ENCODE measurements at regions not wholly inside any gene's neighbourhood (a gene's known extent, or its start where the extent isn't known, plus 50 kb on each side); places are given as distances from the start of the nearest gene placed in this dataset.

- DNase-seq (ENCODE audit: insufficient read length, low spot score): no peak
- no peak for FAIRE-seq
- TF ChIP-seq, protein P1, sequence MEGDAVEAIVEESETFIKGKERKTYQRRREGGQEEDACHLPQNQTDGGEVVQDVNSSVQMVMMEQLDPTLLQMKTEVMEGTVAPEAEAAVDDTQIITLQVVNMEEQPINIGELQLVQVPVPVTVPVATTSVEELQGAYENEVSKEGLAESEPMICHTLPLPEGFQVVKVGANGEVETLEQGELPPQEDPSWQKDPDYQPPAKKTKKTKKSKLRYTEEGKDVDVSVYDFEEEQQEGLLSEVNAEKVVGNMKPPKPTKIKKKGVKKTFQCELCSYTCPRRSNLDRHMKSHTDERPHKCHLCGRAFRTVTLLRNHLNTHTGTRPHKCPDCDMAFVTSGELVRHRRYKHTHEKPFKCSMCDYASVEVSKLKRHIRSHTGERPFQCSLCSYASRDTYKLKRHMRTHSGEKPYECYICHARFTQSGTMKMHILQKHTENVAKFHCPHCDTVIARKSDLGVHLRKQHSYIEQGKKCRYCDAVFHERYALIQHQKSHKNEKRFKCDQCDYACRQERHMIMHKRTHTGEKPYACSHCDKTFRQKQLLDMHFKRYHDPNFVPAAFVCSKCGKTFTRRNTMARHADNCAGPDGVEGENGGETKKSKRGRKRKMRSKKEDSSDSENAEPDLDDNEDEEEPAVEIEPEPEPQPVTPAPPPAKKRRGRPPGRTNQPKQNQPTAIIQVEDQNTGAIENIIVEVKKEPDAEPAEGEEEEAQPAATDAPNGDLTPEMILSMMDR (IDR thresholded peaks at IDR 0.05; ENCODE audit: insufficient read depth, missing control alignments): no peak
These were observed 571.9 kb upstream of the FTMT start for GRCh38 chr5:121279801-121280200.

- DNase-seq (ENCODE audit: insufficient read length, low spot score) (no peak), FAIRE-seq (no peak)
- TF ChIP-seq, protein P1 (IDR thresholded peaks at IDR 0.05; ENCODE audit: insufficient read depth, missing control alignments): no peak
These were observed 565.7 kb upstream of the FTMT start for GRCh38 chr5:121285801-121286521.

DNA sequence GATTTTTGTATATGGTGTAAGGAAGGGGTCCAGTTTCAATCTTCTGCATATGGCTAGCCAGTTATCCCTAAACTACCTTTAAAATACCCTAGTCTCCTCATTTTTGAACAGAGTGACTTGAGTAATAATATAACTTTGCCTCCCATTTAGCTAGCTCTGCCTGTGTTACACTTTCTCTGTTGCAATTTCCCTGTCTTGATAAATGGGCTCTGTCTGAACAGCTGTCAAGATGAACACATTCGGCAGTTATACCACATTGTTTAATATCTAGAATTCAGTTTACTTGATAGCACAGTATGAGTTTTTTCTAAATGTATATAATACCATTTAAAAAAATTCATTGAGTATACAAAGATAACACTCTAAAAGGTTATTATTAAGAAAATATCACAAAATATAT is 562.9 kb upstream of the FTMT start:
- TF ChIP-seq, protein P1 (IDR thresholded peaks at IDR 0.05; ENCODE audit: insufficient read depth, missing control alignments): no peak
- no peak for DNase-seq (ENCODE audit: insufficient read length, low spot score)
- no peak for FAIRE-seq

DNA sequence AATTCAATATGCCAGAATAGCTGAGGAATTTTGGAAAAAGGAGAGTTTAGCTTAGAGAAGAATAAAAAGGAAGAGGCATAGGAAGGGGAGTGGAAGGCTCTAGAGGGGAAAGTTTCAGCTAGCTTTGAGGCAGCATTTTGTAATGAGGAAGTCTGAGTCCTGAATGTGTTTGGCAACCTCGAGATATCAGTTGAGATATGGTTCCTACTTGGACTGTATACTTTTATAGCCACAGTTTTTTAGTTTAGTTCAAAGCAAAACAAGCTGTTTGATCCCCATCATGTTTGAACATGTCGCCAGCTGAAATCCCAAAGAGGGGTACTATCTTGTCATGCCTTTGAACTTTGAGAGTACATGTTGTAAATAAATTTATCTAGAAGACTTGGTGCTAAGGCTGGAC is 559.0 kb upstream of the FTMT start:
- FAIRE-seq (no peak), DNase-seq (ENCODE audit: insufficient read length, low spot score) (no peak)
- TF ChIP-seq, protein P1 (IDR thresholded peaks at IDR 0.05; ENCODE audit: insufficient read depth, missing control alignments): no peak

GRCh38 chr5:121296356-121296755 is 555.3 kb upstream of the FTMT start:
- FAIRE-seq (no peak), DNase-seq (ENCODE audit: insufficient read length, low spot score) (no peak)
- TF ChIP-seq, protein P1 (IDR thresholded peaks at IDR 0.05; ENCODE audit: insufficient read depth, missing control alignments): no peak

GRCh38 chr5:121299153-121299552 is 552.5 kb upstream of the FTMT start:
- TF ChIP-seq, protein P1 (IDR thresholded peaks at IDR 0.05; ENCODE audit: insufficient read depth, missing control alignments): no peak
- no peak for FAIRE-seq
- DNase-seq (ENCODE audit: insufficient read length, low spot score): no peak

GRCh38 chr5:121304838-121305237 is 546.8 kb upstream of the FTMT start:
- TF ChIP-seq, protein P1 (IDR thresholded peaks at IDR 0.05; ENCODE audit: insufficient read depth, missing control alignments): no peak
- FAIRE-seq (no peak), DNase-seq (ENCODE audit: insufficient read length, low spot score) (no peak)

Measured in D721Med (cell line).